T-helper 1 cell (primary cell): ENCODE measurements at regions not wholly inside any gene's neighbourhood (a gene's known extent, or its start where the extent isn't known, plus 50 kb on each side); places are given as distances from the start of the nearest gene placed in this dataset.

ENCODE experiments used
- DNase-seq, 5 donors: peaks; one replicate each; pipeline ENCODE4 v3.0.0-alpha.2; 2012 to 2020

DNA sequence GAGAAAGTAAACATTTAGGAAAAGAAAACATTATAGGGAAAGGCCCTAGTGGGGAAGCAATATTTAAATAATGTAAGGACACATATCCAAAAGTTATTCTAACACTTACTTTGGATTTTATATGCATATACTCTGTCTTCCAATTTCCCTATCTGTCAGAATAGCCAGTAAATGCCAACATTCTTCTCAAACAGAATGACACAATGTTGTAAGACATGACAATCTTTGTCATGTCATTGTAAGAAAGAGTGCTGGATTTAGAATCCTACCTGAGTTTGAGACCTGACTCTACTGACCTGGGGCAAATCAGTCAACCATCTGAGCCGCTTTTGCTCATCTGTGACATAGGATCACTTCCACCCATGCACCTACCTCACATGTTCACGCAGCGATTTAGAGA lies 198.3 kb downstream of the PHLDA1 start:
- DNase-seq = no peak

DNA sequence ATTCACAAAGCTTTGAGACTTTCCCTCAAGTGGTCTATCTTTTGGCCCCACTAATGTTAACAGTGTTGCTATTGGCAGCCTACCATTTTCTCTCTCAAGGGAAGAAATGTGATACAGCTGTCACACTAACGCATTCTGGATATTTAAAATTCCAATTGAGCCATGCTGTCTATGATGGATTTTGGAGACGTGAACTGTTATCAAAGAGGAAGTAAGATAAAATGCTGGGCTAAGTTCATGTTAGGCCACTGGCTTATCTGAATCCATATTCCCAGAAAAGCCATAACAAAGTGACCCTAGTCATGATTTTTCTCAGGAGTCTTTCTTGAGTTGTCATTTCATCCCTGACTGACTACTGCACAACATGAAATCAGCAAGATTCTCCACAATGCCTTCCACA lies 200.2 kb downstream of the PHLDA1 start:
- no peak for DNase-seq

DNA sequence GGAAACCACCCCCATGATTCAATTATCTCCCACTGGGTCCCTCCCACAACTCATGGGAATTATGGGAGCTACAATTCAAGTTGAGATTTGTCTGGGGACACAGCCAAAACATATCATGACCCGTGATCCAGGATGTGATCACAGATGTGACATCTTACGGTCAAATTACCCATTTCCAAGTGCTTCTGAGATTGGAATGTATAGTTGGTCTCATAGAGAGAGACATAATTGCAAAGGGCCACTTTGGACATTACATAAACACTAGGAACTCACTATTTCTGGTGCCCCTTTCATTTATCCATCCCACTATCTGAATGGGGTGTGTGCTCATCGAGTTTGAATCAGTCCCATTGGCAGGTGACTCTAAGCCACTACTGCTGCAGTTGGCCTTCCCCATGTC lies 204.5 kb downstream of the PHLDA1 start:
- DNase-seq = no peak

DNA sequence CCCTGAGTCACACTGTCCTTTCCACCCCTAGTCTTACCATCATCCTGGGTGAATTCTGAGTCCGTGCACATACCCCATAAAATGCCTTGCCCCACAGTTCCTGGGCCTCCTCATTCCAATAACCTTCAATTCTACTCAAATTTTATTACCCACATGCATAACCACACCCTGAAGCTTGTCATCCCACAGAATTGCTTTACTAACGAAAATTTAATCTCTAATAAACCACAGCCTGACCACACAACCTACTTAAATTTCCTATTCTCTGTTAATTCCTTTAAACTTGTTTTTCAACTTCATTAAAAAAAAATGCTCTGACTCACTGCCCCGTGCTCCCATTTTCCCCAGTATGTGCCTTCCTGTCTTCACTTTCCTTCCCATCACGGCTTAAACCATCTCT lies 205.9 kb downstream of the PHLDA1 start:
- DNase-seq = no peak

DNA sequence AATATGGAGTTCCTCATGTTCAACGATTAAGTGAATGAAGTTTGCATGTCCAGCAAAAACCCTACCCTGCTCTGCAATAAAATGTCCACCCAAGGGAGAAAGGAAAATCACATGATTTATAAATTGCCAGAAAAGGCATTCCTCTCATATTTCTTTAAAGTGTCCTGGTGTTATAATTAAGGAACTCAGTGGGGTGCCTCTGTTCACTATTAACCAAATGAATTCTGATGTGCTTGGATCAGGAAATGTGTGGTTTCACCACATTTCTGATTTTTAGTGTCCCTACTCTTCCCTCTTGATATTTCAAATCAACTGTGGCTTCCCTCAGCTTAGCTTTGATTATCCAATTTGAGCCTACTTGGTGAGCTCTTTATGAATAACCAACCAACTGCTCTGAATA lies 208.1 kb downstream of the PHLDA1 start:
- no peak for DNase-seq

DNA sequence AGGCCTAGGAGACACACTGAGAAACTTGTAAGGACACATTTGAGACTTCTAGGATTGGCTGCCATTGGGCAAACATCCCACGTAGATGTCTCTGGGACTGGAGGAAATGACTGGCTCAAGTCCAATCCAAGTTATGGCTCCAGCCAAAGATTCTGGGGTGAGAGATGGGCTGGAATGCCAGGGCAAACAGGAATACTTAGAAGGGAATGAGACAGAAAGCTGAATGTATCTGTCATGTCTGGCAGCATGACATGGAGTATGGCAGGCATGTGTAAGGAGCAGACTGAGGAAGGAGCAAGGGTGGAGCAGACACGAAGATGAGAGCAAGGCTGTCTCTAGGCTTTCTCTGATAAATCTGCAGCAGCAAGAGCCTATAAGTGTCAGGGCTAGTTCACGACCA lies 209.2 kb downstream of the PHLDA1 start:
- no peak for DNase-seq

DNA sequence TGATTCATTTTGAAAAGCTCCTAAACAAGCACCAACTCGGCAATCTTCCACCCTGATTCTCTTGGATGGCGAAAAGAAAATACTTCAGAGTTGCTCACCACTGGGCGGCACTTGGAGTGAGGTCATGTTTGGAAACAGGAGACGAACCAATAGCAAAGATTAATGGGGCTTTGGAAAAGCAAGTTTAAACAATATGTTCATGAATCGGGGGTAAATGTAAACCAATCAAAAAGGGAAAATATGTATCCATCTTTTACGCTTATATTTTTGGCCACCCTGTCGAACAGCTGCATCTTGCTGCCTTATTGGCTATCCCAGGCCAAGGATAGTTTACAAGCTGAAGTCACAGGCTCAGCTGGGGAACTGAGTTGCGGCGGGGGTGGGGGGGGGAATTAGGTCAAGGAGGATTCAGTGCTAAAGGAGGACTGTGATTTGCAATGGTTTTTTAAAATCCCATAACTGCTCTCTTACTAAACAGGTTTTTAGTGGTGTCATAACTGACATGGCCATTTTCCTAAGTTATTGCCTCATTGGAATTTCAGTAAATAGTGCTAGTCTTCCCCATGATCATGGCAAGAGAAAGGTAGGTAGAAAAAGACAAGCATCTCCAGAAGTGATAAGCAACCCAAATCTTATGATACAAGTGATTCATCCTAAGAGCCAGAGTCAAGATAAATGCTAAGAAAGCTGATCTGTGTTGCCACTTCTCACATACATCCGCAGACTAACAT lies 210.6 kb downstream of the PHLDA1 start:
- no peak for DNase-seq

DNA sequence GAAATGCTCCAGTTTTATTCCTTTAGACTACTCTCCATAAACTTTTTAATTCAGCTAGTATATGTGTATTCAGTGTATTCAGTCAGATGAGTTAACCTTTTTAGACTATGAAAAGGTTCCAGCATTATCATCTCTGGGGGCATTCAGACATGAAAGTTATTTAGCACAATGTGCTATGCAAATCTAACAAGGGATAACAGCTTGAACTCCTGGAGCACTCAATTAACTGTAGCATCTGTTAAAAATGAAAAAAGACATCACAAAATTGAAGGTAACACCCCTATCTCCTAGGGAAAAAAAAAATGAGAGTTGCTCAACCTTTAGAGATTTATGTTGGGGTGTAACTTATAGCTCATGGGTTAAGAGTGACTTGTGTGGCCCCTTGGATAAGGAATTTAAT lies 211.5 kb downstream of the PHLDA1 start:
- no peak for DNase-seq

DNA sequence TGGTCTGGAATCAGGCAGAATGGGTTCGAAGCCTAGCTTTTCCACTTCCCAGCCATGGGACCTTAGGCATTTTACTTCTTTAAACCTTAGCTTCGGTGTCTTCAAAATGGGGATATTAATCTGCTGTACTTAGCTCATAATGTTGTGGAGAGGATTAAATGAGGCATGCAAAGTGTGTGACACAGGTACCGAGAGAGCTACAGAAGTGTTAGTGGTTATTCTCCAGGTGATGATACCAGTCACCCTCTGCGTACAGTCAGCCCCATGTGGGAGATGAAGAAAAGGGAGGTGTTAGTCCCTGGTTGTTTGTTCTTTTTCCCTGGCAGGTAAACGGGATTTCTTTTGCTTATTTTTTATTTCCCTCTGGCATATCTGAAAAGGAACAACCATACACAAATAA lies 212.1 kb downstream of the PHLDA1 start:
- no peak for DNase-seq

DNA sequence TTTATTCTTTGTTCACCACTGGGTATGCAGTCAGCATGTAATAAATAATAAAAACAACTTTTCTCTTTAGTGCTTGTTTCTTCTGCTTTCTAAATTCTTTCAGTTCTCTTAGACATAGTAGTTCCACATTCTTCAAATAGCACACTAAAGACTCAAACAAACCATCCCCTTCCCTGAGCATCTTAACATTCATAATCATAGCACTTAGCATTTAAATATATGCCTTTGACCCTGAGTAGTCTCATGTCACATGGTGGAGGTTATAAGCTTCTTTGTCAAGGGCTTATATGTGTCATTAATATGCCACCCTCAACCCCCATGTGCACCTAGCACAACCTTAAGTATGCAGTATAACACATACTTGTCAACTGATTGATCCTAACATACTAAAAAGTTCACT lies 212.7 kb downstream of the PHLDA1 start:
- DNase-seq = no peak

DNA sequence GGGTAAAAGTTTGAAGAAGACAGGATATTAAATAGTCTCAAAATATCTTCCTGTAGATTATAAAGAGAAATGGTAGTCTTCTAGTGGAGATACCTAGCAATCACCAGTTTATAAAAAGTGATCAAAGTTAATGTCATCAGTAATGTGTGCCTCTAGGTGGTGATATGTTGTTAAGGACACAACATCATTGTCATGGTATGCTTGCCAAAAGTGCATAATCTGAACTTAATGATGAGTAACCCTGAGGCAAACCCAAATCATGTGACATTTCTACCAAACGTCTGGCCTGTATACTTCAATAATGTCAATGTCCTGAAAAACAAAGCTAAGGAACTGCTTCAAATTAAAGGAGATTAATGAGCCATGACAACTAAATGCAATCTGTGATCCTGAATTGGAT lies 214.7 kb downstream of the PHLDA1 start:
- peak in 1 of 5 donors; percentile 42 for DNase-seq

DNA sequence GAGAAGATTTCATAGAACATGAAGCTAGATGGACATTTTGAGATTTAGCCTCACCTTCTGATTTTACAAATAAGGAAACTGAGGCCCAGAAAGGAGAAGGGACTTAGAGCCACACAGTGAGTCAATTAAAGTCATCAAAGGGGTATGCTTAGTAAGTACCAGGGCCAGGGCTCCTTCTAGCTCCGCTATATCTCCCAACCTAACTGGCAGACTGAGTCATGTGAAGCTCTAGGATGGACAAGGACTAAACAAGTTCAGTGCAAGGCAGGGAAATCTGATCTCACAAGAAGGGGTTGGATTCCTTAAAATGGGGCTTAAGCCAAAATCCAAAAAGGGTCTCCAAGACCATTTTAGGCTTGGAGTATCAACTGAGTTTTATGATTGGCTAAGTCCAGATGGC lies 215.8 kb downstream of the PHLDA1 start:
- DNase-seq = no peak

DNA sequence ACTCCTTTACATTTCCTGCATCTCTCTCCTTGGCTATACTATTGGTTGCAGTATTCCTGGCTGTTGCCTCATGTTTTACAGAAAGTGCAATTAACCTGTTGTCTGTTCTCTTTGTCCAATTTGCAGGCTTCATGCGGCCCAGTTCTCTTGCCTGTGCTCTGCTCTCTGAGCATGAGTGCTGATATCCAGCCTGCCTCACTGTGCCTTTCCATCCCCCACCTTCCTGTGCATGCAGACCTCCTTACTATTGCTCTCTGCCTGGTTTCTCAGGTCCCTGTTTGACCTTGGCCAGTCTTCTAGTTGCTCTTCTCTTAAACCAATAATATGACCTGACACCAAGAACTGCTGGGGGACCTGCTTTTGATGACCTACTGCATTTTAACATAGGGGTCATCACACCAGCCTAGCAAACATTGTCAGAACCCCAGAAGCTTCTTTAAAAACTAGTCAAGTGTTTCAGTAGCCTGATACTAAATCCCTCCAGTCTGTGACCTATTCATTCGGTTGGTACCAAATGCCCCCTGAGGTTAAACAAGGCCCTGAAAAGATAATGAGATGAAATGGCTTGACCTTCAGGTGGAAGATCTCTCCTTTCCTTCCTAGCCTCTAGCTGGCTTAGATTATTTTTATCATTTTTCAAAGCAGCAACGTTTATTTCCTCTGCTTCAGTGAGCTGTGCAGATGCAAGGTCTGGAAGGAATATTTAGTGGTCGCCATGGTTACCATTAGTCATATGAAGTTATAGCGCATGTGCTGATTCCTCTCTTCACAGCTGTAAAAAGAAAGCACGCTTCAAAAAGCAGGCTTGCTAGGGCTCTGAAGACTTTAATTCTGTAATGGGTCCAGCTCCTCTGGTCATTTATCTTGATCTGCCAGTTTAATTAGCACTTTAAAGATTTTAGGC lies 216.5 kb downstream of the PHLDA1 start:
- peak in 1 of 5 donors; percentile 5 for DNase-seq

DNA sequence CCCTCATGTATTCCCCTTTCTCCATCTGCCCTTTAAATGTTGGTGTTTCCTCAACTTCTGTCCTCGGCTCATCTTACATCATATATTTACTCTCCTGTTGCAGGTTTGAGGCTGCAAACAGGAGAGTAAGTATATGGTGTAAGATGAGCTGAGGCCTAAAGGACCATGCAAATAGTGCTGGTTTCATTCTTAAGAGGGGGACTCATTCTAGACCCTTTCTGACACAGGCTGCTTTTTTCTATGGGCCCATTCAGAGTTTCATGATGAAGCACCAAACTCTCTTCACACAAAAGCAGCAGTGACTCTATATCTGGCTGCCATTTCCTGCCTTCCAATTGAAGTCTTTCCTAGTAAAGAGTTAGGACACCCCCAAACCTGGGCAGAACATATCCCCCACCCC lies 218.5 kb downstream of the PHLDA1 start:
- peak in 1 of 5 donors; percentile 9 for DNase-seq

DNA sequence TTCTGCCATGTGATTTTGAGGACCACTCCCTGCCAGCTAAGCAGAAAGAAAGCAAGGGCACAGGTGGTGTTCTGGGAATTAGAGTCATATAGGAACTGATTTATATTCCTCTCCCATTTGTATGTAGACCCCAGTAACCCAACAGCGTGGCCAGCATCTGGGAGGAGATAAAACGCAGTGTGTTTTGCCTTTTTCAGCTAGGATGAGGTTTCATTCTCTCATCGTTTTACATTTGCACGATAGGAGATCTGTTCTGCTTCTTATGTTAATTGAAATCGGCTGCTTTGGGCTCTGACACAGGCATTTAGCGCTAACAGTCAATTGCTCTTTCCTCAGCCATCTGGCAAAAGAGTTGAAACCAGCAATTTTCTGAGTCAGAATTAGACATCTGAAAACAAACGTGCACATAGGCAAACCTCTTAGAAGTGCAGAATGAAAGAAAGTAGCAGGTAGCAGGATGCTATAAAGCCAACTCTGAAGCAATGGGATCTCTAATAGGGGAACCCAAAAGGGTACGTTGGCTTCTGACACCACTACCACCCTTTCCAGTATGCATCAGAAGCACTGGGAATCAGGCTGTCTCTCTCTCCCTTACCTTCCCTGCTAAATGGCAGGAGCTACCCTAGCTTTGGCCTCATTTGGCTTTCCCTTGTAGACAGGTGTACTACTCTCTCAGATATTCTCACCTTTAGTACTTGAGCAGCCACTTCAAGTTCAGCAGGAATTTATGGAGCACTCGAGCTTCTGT lies 219.1 kb downstream of the PHLDA1 start:
- peak in 1 of 5 donors; percentile 25 for DNase-seq

DNA sequence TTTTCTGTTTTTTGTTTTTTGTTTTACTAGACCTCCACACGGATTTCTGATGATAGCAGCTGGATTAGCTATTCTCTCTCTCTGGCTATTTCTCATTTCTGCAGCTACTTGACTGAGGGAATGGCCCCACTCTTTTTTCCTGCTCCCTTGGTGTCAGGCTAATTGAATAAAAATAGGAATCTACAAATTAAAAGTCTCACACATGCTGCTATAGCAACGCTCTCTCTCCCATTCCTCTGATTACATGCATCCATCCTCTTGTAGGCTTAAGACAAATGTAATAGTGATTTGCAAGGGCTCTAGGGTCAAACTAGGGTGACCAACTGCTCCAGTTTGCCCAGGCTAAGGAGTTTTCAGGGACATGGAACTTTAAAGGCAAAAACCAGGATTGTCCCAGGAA lies 221.8 kb downstream of the PHLDA1 start:
- DNase-seq = no peak

DNA sequence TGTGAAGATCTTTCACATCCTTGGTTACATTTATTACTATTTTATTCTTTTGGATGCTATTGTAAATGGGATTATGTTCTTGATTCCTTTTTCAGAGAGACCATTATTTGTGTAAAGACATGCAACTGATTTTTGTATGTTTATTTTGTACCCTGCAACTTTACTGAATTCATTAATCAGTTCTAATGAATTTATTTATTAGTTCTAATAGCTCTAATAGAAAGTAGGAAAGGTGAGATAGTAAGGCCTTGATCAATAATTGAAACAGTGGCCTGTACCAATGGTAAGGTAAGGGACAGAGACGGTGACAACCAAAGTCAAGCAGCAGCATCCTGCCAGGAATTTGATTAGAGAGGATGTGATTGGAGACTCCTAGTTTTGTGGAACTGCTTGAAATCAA lies 224.1 kb downstream of the PHLDA1 start:
- no peak for DNase-seq

DNA sequence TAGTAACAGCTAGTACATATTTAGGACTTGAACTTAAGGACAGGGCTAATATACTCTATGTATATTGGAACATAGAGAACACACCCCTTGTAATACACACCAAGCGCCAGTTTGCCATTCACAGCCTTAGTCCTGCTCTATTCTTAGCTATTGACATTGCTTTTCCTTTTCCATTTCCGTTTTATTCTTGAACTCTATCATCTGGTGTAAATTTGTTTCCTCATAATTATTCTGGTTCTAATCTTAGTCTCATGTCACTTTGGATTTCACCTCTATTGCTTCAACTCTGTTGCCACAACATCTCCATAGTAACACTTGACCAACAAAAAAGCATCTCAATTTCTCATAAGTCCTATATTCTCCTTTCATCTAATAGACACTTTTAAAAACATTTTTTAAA lies 225.7 kb downstream of the PHLDA1 start:
- DNase-seq = no peak

DNA sequence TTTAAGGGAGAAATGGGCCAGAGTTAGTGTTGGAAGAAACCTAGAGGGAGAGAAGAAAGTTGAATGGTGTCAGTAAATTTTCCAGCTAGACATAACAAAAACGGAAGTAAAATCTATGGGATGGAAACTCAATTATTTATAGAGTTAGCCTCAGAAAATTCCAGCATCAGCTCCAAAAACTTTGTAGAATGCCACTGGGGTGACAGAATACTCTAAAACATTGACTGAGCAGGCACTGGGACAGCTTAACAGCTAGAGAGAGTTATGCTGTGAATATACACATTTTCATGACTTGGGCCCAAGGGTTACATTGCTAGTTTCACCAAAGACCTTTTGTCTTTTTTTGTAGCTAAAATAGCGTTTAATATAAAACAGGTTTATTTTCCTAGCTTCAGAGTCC lies 226.3 kb downstream of the PHLDA1 start:
- DNase-seq = no peak

DNA sequence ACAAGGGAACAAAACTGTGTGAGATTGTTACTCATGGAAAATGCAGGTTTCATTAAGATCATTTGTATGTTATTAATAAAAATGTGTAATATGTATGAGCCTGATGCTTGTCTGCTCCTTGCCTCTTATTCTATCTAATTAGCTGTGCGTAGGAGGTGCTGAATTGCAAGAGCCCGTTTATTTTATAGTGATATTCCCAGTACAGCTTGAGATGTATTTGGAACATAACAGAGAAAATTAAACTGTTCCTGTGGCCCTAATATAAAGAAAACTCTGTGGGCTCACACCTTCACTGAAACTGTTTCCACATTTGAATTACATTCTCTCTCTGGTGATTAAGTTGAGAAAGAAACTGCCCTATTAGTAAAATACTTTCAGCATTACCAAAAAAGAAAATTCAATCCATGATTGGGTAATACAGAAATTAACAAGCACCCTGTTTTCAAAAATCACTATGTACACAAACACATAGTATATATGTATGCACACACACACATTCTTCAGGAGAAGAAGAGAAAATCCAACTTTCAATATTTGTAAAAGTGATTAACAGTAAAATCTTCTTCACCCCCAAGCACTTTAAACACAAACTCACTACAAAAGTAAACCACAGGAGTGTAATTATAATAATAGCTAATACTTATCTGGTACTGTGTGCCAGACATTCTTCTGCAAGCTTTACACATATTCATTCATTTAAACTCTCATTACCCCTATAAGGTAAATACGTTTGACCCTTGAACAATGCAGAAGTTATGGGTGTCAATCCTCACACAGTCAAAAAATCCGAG lies 233.2 kb downstream of the PHLDA1 start:
- DNase-seq = no peak

DNA sequence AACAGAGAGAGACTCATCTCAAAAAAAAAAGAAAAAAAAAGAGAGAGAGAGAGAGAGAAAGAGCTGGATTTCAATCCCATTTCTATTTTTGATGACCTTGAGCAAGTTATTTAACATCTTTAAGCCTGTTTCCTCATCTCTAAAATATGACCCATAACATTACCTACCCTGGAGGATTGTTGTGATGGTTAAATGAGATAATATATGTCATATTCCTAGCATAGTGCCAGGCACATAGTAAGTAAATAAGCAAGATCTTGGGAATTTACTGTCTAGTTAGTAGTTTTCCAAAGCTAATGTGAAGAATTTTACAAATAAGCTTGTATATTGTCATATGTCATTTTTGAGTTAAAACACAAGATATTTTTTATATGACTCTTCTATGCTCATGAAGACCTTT lies 236.5 kb downstream of the PHLDA1 start:
- DNase-seq = no peak

DNA sequence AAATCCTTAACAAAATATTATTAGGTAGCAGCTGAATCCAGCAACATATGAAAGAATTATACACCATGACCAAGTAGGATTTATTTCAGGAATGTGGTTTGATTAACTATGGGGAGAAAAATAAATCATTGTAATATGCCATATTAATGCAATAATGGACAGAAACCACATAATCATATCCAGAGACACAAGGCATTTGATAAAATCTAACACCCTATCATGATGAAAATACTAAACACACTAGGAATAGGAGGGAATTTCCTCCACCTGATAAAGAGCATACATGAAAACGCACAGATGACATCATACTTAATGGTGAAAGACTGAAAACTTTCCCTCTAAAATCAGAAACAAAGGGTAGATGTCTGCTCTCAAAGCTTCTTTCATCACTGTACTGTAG lies 238.9 kb downstream of the PHLDA1 start:
- DNase-seq = no peak

DNA sequence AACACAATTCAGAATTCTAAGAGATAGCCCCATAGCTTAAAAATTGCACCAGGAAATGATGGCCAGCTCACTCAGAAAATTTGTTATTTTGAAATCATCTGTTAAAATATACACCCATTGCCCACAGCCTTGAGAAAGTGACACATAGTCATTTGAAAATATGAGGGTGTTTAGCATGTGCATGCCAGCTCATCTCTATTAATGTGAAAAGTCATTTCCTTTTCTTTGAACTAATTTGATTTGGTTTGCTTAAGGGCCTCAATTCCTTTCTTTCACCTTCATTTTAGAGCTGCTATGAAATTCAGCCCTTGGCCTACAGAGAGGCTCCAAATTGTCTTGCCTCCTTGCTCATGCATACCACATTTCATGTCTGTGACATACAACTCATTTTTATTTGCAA lies 241.4 kb downstream of the PHLDA1 start:
- peak in 1 of 5 donors; percentile 35 for DNase-seq
